GM06990 (cell line): ENCODE measurements at regions not wholly inside any gene's neighbourhood (a gene's known extent, or its start where the extent isn't known, plus 50 kb on each side); places are given as distances from the start of the nearest gene placed in this dataset.

Experiments used
- DNase-seq: peaks from one replicate; pipeline ENCODE4 v3.0.0-alpha.2; 2011; ENCODE audit not compliant: insufficient read length; ENCODE audit errors: extremely low read depth
- H3K27me3 ChIP-seq: replicated peaks from 2 replicates; pipeline ENCODE4 v1.6.0; 2011; ENCODE audit warnings: low read length; ENCODE audit not compliant: control insufficient read depth, insufficient read depth
- H3K36me3 ChIP-seq: 2 replicates; pipeline ENCODE4 v1.5.1; 2011; ENCODE audit warnings: low read length; ENCODE audit not compliant: control insufficient read depth, insufficient read depth
- H3K4me3 ChIP-seq: replicated peaks from 2 replicates; pipeline ENCODE4 v1.5.1; 2011; ENCODE audit warnings: low read depth, mild to moderate bottlenecking, control low read depth, low read length
- CTCF ChIP-seq: IDR thresholded peaks from 2 replicates; pipeline ENCODE4 v1.5.1; 2011; ENCODE audit warnings: low read length, control low read depth, mild to moderate bottlenecking, inconsistent platforms; ENCODE audit not compliant: insufficient read depth, poor library complexity, severe bottlenecking

- Histone ChIP-seq H3K4me3 (no peak overlapping the region), H3K36me3 (no peaks in the 10 kb centered on the region), H3K27me3 (no peaks in the 10 kb centered on the region)
- no peak for DNase-seq
- no peak for TF ChIP-seq CTCF
These were observed 944.8 kb upstream of the CNTNAP5 start for GRCh38 chr2:123080331-123080730.

DNA sequence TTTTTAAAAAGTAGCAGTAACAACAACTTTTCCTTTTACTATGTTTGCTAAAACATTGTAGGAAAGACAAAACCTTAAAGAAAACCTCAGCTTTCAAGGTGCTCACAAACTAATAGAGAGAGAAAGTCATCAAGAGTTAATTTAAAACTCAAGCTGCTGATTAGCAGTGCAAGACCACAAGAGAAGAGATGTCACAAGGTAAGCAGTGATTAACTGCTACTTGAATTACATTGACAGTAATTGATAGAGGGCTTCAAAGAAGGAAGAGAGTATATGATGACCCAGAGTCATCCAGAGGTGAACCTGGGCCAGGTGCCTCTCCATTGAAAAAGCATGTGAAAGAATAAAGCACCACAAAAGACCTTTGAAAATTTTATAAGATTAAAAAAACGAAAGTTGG is 939.6 kb upstream of the CNTNAP5 start:
- Histone ChIP-seq H3K4me3 (no peak overlapping the region), H3K27me3 (no peaks in the 10 kb centered on the region), H3K36me3 (no peaks in the 10 kb centered on the region)
- no peak for TF ChIP-seq CTCF
- DNase-seq, result no peak

DNA sequence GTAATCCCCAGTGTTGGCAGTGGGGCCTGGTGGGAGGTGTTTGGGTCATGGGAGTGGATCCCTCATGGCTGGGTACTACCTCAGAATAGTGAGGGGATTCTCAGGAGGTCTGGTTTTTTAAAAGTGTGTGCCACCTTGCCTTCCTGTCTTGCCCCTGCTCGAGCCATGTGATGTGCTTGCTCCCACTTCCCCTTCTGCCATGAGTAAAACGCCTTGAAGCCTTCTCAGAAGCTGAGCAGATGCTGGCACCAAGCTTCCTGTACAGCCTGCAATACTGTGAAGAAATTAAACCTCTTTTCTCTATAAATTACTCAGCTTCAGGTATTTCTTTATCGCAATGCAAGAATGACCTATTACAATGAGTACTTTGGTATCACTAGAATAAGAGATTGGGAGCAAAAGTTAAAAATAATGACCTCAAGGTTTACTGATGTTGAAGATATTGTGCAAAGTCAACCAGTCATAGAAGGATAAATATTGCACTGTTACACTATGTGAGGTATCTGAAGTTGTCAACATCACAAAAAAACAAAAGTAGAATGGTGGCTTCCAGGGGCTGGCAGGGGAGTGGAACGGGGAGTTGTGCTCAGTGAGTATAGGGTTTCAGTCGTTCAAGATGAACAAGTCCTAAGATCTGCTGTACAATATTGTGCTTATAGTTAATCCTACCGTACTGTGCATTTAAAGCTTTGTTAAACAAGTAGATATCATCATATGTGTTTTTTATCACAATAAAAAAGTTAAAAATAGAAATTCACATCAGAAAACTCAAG is 938.3 kb upstream of the CNTNAP5 start:
- Histone ChIP-seq H3K4me3 (no peak overlapping the region), H3K36me3 (no peaks in the 10 kb centered on the region), H3K27me3 (no peaks in the 10 kb centered on the region)
- TF ChIP-seq CTCF, result no peak
- peak; percentile 6 for DNase-seq

GRCh38 chr2:123091471-123091870 is 933.6 kb upstream of the CNTNAP5 start:
- no peaks in the 10 kb centered on the region for H3K27me3 ChIP-seq
- H3K4me3 ChIP-seq, result no peak overlapping the region
- no peaks in the 10 kb centered on the region for H3K36me3 ChIP-seq
- no peak for TF ChIP-seq CTCF
- DNase-seq, result no peak

DNA sequence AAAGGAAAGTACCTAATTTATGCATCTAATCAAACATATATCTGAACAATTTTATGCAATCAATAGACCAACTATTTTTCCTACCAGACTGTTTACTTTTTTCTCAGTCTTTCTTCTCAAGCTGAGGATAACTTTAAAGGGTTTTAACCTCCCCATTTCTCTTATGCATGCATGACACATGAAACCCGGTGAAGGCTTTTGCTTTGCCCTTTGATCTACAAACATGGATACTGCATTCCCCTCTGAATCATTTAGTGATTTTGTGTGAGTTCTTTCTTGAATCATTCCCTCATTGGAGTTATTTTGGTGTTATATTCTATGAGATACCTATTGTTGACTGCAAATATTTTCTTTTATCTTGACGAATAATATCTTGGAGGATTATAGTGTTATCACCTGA is 931.9 kb upstream of the CNTNAP5 start:
- Histone ChIP-seq H3K36me3 (no peaks in the 10 kb centered on the region), H3K27me3 (no peaks in the 10 kb centered on the region), H3K4me3 (no peak overlapping the region)
- no peak for TF ChIP-seq CTCF
- DNase-seq, result no peak

- no peak overlapping the region for H3K4me3 ChIP-seq
- DNase-seq, result no peak
- TF ChIP-seq CTCF, result no peak
- H3K27me3 ChIP-seq, result no peaks in the 10 kb centered on the region
- no peaks in the 10 kb centered on the region for H3K36me3 ChIP-seq
These were observed 929.8 kb upstream of the CNTNAP5 start for GRCh38 chr2:123095219-123095835.
